Muscle layer of duodenum (tissue), 2 donors: ENCODE measurements at regions not wholly inside any gene's neighbourhood (a gene's known extent, or its start where the extent isn't known, plus 50 kb on each side); places are given as distances from the start of the nearest gene placed in this dataset.

Experiments
- H3K27ac ChIP-seq: one replicate; pipeline ENCODE4 v1.7.0; 2013; ENCODE audit warnings: mild to moderate bottlenecking, low read length
- H3K27me3 ChIP-seq: one replicate; pipeline ENCODE4 v1.7.0; 2013; ENCODE audit warnings: low read depth, mild to moderate bottlenecking, control low read depth, low read length
- H3K36me3 ChIP-seq, 2 donors: one replicate each; pipeline ENCODE4 v1.7.0; 2013; ENCODE audit warnings: low read length in 2 of 2, control low read depth in 1 of 2, mild to moderate bottlenecking in 1 of 2; ENCODE audit not compliant: insufficient read depth in 2 of 2, control insufficient read depth in 1 of 2
- H3K4me1 ChIP-seq, 2 donors: one replicate each; pipeline ENCODE4 v1.7.0; 2013; ENCODE audit warnings: low read length in 2 of 2, mild to moderate bottlenecking in 2 of 2, control low read depth in 1 of 2, moderate library complexity in 1 of 2; ENCODE audit not compliant: insufficient read depth in 2 of 2, control insufficient read depth in 1 of 2
- H3K4me3 ChIP-seq, 2 donors: one replicate each; pipeline ENCODE4 v1.7.0; 2013; ENCODE audit warnings: low read length in 2 of 2, low read depth in 1 of 2, mild to moderate bottlenecking in 1 of 2
- H3K9me3 ChIP-seq, 2 donors: one replicate each; pipeline ENCODE4 v1.7.0; 2013; ENCODE audit warnings: low read length in 2 of 2, control low read depth in 1 of 2, mild to moderate bottlenecking in 1 of 2; ENCODE audit not compliant: control insufficient read depth in 1 of 2
- donor health status: healthy.

DNA sequence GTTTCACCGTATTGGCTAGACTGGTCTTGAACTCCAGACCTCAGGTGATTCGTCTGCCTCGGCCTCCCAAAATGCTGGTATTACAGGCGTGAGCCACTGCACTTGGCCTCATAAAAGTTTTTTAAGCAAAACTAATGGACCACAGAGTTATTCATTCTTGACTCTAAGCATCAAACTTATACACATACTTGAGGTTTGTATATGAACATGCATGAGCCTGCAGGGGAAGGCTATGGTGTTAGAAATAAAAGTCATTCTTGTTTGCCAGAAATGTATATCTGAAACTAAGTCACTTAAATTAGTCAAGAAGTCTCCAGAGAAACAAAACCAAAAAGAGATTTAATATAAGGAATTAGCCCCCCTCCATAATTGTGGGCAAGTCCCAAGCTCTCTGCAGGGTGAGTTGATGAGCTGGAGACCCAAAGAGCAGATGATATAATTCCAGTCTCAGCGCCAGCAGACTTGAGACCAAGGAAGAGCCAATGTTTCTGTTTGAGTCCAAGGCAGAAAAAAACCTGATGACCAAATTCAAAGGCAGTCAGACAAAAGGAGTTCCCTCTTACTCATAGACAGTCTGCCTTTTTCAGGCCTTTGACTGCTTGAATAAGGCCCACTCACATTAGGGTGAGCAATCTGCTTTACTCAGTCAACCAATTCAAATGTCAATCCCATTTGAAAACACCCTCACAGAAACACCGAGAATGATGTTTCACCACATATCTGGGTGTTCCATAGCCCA is 69.0 kb upstream of the DSG1 start:
- Histone ChIP-seq H3K36me3 (no peaks in the 10 kb centered on the region), H3K27ac (no peak overlapping the region), H3K4me1 (peaks cover 0 to 3% of the 10 kb centered on the region in 2 donors), H3K9me3 (no peaks in the 10 kb centered on the region), H3K4me3 (no peak overlapping the region), H3K27me3 (no peaks in the 10 kb centered on the region)

DNA sequence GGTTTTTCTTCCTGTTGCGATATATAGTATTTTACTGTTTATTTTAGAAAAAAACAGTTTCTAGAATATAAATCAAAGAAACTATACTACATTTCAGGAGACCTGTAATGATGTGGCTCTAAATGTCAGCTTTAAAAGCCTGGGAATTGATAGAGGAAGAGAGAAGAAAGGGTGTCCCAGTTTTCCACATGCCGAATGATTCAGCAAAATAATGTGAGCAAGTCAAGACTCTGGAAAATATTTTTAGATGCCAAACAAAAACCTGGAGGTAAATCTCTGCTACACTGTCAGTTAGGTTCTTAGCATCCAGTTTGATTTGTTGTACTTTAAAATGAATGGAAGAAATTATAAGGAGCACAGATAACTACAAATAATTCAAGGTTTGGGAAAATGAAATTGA is 67.1 kb upstream of the DSG1 start:
- H3K27me3 ChIP-seq = no peaks in the 10 kb centered on the region
- H3K4me3 ChIP-seq = no peak overlapping the region
- peaks cover 0 to 3% of the 10 kb centered on the region in 2 donors for H3K4me1 ChIP-seq
- no peak overlapping the region for H3K27ac ChIP-seq
- H3K36me3 ChIP-seq = no peaks in the 10 kb centered on the region
- H3K9me3 ChIP-seq = no peaks in the 10 kb centered on the region

DNA sequence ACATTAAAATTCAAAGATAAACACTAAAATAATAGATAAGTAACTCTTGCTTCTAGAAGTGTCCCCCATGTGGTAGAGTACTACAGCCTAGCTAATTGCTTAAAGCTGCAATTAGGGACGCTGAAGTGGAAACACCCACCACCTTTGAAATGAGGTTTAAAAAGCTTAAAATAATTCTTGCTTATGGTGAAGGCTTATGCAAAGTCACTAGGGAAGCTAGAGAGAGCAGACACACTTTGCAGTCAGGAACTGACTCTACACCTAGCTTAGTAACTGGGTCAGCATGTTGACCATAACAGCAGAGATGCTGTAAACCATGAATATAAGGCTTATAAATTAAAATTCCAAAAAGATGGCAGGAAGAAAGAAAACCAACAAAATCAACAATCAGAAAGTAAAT is 65.4 kb upstream of the DSG1 start:
- Histone ChIP-seq H3K9me3 (no peaks in the 10 kb centered on the region), H3K27ac (no peak overlapping the region), H3K36me3 (no peaks in the 10 kb centered on the region), H3K4me3 (no peak overlapping the region), H3K4me1 (no peaks in the 10 kb centered on the region), H3K27me3 (no peaks in the 10 kb centered on the region)

DNA sequence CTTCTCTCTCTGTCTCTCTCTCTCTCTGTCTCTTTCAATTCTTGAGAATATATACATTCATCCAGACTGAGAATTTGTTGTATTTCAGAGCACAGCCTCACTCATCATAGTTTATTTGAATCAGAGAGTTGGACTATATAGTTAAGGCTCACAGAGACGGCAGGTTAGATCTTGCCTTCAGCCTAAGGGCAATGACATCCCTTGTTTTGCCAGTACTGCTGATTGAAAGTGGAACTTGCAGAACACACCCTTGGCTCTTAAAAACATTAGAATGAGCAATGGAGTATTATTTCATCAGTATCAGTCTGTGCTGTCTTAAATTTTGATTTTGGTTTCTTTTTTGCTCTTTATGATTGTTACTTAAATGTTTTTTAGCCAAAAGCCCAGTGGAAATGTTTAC is 62.0 kb upstream of the DSG1 start:
- Histone ChIP-seq H3K9me3 (no peaks in the 10 kb centered on the region), H3K4me3 (no peak overlapping the region), H3K27ac (no peak overlapping the region), H3K36me3 (no peaks in the 10 kb centered on the region), H3K4me1 (no peaks in the 10 kb centered on the region), H3K27me3 (no peaks in the 10 kb centered on the region)

DNA sequence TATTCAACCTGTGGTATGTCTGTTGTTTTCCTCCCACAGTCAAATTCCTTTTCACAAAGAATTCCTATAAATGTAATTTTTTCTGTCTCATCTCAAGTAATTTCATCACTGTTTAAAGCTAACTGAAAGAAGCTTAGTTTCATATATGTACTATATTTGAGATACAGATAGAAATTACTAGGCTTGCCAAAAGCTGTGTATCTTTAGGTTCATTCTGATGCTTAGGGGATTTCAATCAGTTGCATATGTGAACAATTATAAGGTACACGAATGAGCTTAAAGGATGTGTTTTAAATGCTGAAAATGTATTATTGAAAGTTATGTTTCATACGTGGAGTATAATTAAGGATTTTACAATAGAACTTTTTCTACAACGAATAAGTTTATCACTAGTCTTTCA is 59.2 kb upstream of the DSG1 start:
- Histone ChIP-seq H3K9me3 (no peaks in the 10 kb centered on the region), H3K4me1 (no peaks in the 10 kb centered on the region)

DNA sequence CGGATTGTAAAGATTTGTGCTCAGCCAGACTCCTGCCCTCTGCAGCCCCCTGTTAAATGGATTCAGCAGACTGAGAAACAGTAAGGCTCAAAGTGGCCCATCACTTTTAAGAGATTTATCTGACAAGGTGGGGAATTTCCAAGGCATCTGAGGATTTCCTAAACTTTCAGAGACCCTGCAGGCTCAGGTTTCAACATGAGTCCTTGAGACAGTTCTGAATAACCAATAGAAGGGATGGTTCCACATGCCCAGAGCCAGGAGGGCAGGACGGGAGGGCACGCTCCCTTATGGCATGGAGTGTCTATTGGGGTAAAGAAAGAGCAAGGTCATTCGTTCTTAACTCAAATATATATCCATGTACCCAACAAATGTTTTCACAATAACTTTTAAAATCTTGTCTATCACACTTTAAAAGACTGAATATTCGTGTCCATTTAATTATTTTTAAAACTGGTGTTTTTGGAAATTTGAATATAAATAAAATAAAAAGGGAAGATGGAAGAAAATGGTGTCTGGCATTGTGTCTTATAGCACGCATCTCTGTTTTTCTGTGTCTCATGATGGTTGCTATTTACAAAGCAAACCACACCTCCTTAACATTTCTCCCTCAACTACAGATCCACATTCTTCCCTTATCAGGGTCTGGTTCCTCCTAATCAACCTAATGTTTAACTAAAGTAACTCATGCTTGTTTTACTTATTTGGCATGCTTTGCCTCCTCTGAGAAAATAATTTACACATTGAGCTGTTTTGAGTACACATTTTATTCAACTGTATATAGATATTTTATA is 56.0 kb upstream of the DSG1 start:
- H3K9me3 ChIP-seq = no peaks in the 10 kb centered on the region
- no peaks in the 10 kb centered on the region for H3K36me3 ChIP-seq
- no peak overlapping the region for H3K4me3 ChIP-seq
- H3K4me1 ChIP-seq = no peaks in the 10 kb centered on the region
- no peak overlapping the region for H3K27ac ChIP-seq
- H3K27me3 ChIP-seq = no peaks in the 10 kb centered on the region

More for the DNA sequence above, 59.2 kb upstream of the DSG1 start:
- Histone ChIP-seq H3K27me3 (no peaks in the 10 kb centered on the region), H3K36me3 (no peaks in the 10 kb centered on the region), H3K4me3 (no peak overlapping the region), H3K27ac (no peak overlapping the region)

DNA sequence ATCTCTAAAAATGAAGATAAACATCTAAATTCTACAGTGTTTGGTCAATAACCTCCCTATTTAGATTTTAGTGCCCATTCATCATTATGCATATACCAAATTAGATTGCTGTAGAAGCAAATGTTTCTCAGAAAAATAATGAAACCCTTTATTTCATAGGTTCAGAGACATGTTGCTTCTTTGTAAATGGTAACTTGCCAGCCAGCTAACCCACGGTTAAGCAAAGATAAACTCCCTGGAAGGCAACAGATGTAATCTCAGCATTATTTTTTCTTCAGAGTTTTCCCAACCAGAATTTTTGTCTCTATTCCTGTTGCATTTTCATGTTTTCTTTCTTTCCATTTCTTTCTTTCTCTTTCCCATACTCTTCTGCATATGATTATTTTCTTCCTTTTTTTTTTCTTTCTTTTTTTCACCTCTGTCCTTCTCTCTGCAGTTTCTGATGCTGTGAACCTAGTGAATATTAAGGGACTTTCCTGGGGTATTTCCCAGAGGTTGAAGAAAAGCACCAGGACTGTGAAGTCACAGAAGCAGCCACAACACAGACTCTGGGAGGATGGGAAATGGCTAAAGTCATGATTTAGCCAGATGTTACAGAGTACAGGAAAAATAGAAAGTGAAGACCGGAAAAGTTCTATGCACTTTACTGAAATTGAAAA is 50.0 kb upstream of the DSG1 start:
- Histone ChIP-seq H3K36me3 (no peaks in the 10 kb centered on the region), H3K27me3 (no peaks in the 10 kb centered on the region)

More for the DNA sequence above, 50.0 kb upstream of the DSG1 start:
- no peaks in the 10 kb centered on the region for H3K9me3 ChIP-seq
- H3K27ac ChIP-seq = no peak overlapping the region
- H3K4me1 ChIP-seq = no peaks in the 10 kb centered on the region
- no peak overlapping the region for H3K4me3 ChIP-seq
